ENCODE measurements at regions not wholly inside any gene's neighbourhood (a gene's known extent, or its start where the extent isn't known, plus 50 kb on each side); places are given as distances from the start of the nearest gene placed in this dataset.
"Not testable (repeated sequence)": the region's sequence is repeated elsewhere in the genome, so short reads cannot be mapped to it uniquely, and the experiment has no call there.

DNA sequence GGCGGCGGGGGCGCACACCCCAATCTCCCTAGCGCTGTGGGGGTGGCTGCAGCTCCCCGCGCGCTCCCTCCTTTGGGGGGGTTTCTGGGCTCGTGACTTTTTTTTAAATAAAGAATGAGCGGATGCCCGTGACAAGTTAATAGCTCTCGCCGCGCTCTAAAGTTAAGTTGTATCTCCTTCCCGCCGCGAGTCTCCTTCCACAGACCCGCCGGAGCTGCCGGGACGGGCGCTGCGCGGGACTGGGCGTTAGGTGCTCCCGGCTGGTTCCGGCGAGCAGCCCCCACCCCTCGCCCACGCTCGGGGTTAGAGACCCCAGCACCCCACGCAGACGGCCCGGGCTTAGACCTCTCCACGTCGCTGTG, 82.6 kb upstream of the HMGA2 start:
- no peak for TF ChIP-seq CTCF (IDR thresholded peaks at IDR 0.05; ENCODE audit: low read depth, low read length)
- in situ Hi-C loops (cut with HindIII; ENCODE audit: low sequenced_read_pairs) = no loop called here
- DNase-seq (ENCODE audit: low read depth, low spot score) = no peak
- H3K4me3 ChIP-seq (ENCODE audit: low read depth, low read length) = peak overlapping the region; percentile 59

DNA sequence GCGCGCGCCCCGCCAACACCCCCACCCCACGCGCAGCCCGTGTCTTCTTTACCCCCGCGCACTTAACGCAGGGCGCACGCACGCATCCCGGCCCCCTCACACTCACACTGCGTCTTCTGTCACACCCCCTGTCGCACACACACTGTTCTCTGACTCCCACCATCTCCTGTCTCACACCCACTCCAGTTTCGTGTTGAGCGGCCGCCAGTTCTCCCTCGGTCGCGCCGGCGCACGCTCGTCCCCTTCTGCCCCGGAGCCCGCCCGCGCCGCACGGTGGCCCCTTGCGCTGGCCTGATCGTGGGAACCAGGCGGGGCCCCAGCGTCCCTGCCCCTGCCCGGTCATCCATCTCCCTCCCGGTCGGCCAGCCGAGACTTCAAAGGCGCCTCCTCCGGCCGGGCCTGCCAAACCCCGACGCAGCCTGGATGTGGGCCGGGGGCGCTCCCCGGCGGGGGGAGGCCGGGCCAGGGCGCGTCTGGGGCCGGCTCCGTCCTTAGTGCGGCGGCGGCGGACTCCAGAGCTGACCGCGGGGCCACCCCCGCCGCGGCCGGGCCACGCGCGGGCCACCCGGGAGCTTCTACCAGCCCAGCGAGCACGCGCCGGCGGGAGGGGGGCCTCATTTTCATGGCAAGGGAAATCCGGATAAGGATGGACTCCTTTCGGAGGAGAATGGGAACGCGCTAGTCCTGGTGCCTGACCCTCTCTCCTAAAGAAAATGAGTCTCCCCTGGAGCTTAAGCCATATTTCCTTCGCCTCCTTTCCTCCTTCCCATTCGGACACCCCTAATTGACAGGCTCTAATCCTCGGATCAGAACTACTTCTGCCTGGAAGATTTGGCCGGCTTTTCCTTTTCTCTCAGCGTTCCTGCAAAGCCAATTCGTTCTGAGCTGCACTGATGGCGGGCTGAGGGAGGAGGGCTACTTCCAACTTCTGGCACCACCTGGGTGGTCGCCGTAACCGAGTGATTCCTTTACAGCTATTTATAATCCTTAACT, 82.0 kb upstream of the HMGA2 start:
- no peak for TF ChIP-seq CTCF (IDR thresholded peaks at IDR 0.05; ENCODE audit: low read depth, low read length)

GRCh38 chr12:65744236-65744840, 79.9 kb upstream of the HMGA2 start:
- H3K4me3 ChIP-seq (ENCODE audit: low read depth, low read length); DNase-seq (ENCODE audit: low read depth, low spot score); in situ Hi-C loops (cut with HindIII; ENCODE audit: low sequenced_read_pairs): not testable (repeated sequence)

More for the DNA sequence above, 82.0 kb upstream of the HMGA2 start:
- DNase-seq (ENCODE audit: low read depth, low spot score) = peak; percentile 65
- peak overlapping the region; percentile 59 for H3K4me3 ChIP-seq (ENCODE audit: low read depth, low read length)
- in situ Hi-C loops (cut with HindIII; ENCODE audit: low sequenced_read_pairs) = no loop called here

- no peak overlapping the region for H3K4me3 ChIP-seq (ENCODE audit: low read depth, low read length)
- no peak for TF ChIP-seq CTCF (IDR thresholded peaks at IDR 0.05; ENCODE audit: low read depth, low read length)
- no peak for DNase-seq (ENCODE audit: low read depth, low spot score)
- in situ Hi-C loops (cut with HindIII; ENCODE audit: low sequenced_read_pairs) = no loop called here
Measured at GRCh38 chr12:65747338-65747737, 76.9 kb upstream of the HMGA2 start.

DNA sequence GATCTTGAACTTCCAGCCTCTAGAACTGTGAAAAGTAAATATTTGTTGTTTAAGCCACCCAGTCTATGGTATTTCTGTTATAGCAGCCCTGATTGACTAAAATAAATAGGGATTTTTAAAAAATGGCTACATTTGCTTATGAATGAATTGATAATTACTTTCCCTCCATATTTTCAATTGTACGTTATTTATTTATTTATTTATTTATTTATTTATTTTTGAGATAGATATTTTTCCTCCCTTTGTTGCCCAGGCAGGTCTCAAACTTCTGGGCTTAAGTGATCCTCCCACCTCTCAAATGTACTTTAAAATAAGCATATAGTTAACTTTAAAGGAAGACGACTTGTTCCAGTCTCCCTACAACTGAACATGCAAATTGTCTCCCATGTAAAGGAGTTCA, 76.0 kb upstream of the HMGA2 start:
- no peak for TF ChIP-seq CTCF (IDR thresholded peaks at IDR 0.05; ENCODE audit: low read depth, low read length)
- no peak for DNase-seq (ENCODE audit: low read depth, low spot score)
- in situ Hi-C loops (cut with HindIII; ENCODE audit: low sequenced_read_pairs) = no loop called here

GRCh38 chr12:65754290-65754689, 70.0 kb upstream of the HMGA2 start:
- in situ Hi-C loops (cut with HindIII; ENCODE audit: low sequenced_read_pairs) = no loop called here
- no peak for TF ChIP-seq CTCF (IDR thresholded peaks at IDR 0.05; ENCODE audit: low read depth, low read length)
- H3K4me3 ChIP-seq (ENCODE audit: low read depth, low read length) = no peak overlapping the region
- DNase-seq (ENCODE audit: low read depth, low spot score) = no peak

More for the DNA sequence above, 76.0 kb upstream of the HMGA2 start:
- H3K4me3 ChIP-seq (ENCODE audit: low read depth, low read length) = no peak overlapping the region
